Small intestine (tissue), 7 donors: ENCODE measurements at regions not wholly inside any gene's neighbourhood (a gene's known extent, or its start where the extent isn't known, plus 50 kb on each side); places are given as distances from the start of the nearest gene placed in this dataset.

Source experiments
- DNase-seq, 2 donors: peaks; one replicate each; pipeline versions ENCODE4 v3.0.0 to v3.0.0-alpha.2; 2013
- FAIRE-seq: peaks from 2 replicates; lab custom pipeline; 2012; peaks lifted over from hg19 to GRCh38; lab: Jason Lieb, UNC
- H3K27ac ChIP-seq, 3 donors: one replicate each; pipeline ENCODE4 v1.5.1; 2013; ENCODE audit warnings: low read length in 2 of 3, mild to moderate bottlenecking in 2 of 3, control low read depth in 1 of 3, inconsistent platforms in 1 of 3, low read depth in 1 of 3, moderate library complexity in 1 of 3
- H3K27me3 ChIP-seq, 3 donors: one replicate each; pipeline ENCODE4 v1.6.1; 2013; ENCODE audit warnings: low read length in 3 of 3, inconsistent platforms in 1 of 3; ENCODE audit not compliant: control insufficient read depth in 3 of 3, insufficient read depth in 3 of 3
- H3K36me3 ChIP-seq, 3 donors: one replicate each; pipeline ENCODE4 v1.6.1; 2013; ENCODE audit warnings: low read length in 3 of 3, inconsistent platforms in 1 of 3, low read depth in 1 of 3, mild to moderate bottlenecking in 1 of 3, moderate library complexity in 1 of 3; ENCODE audit not compliant: control insufficient read depth in 3 of 3, insufficient read depth in 2 of 3
- H3K4me1 ChIP-seq, 3 donors: one replicate each; pipeline ENCODE4 v1.6.1; 2013; ENCODE audit warnings: low read length in 2 of 3, inconsistent platforms in 1 of 3, low read depth in 1 of 3, mild to moderate bottlenecking in 1 of 3, moderate library complexity in 1 of 3; ENCODE audit not compliant: control insufficient read depth in 3 of 3, insufficient read depth in 2 of 3
- H3K4me3 ChIP-seq, 3 donors: one replicate each; pipeline ENCODE4 v1.5.1; 2013; ENCODE audit warnings: low read length in 3 of 3, control low read depth in 1 of 3, inconsistent platforms in 1 of 3, low read depth in 1 of 3, mild to moderate bottlenecking in 1 of 3, moderate library complexity in 1 of 3
- H3K9me3 ChIP-seq, 2 donors: one replicate each; pipeline ENCODE4 v1.6.1; 2013; ENCODE audit warnings: low read depth in 1 of 2, low read length in 1 of 2; ENCODE audit not compliant: control insufficient read depth in 2 of 2, insufficient read depth in 1 of 2
- WGBS, 3 donors: extraction: QIAGEN DNeasy Blood & Tissue Kit; methylation state at CpG; one replicate each; pipeline ENCODE4 v1.1.7; 2013; 5-methylcytosine and 5-hydroxymethylcytosine counted together
- donor health status: healthy with polysubstance abuse.
- donor health status: control.
- donor health status: control.
- donor health status: Bipolar disorder and iron deficiency.
- donor health status: healthy.

GRCh38 chr4:188819233-188819632 is 680.0 kb downstream of the TRIML1 start:
- DNase-seq (no peak), FAIRE-seq (no peak)
- H3K9me3 ChIP-seq = no peaks in the 10 kb centered on the region
- H3K4me3 ChIP-seq = no peak overlapping the region
- H3K27me3 ChIP-seq = no peaks in the 10 kb centered on the region
- H3K36me3 ChIP-seq = no peaks in the 10 kb centered on the region
- no peak overlapping the region for H3K27ac ChIP-seq
- no peaks in the 10 kb centered on the region for H3K4me1 ChIP-seq
- 63 to 90% (median 84%) methylated on average over 2 of the region's 2 CpGs for WGBS, 3 donors

- 79 to 86% (median 83%) methylated on average over 8 of the region's 8 CpGs for WGBS, 3 donors
- Histone ChIP-seq H3K4me3 (no peak overlapping the region), H3K9me3 (no peaks in the 10 kb centered on the region), H3K27ac (no peak overlapping the region), H3K27me3 (no peaks in the 10 kb centered on the region), H3K36me3 (no peaks in the 10 kb centered on the region), H3K4me1 (no peaks in the 10 kb centered on the region)
- FAIRE-seq (no peak), DNase-seq (no peak)
These were observed 682.3 kb downstream of the TRIML1 start for GRCh38 chr4:188821500-188821899.

- Histone ChIP-seq H3K4me1 (no peaks in the 10 kb centered on the region), H3K27me3 (no peaks in the 10 kb centered on the region), H3K27ac (no peak overlapping the region), H3K4me3 (no peak overlapping the region), H3K36me3 (no peaks in the 10 kb centered on the region), H3K9me3 (no peaks in the 10 kb centered on the region)
- peak in 1 of 2 donors; percentile 1 for DNase-seq
- FAIRE-seq = no peak
- WGBS, 3 donors = 22 to 62% (median 48%) methylated on average over 2 of the region's 2 CpGs
These were observed 683.5 kb downstream of the TRIML1 start for GRCh38 chr4:188822698-188823097.

GRCh38 chr4:188824553-188824952 is 685.3 kb downstream of the TRIML1 start:
- Histone ChIP-seq H3K36me3 (no peaks in the 10 kb centered on the region), H3K9me3 (no peaks in the 10 kb centered on the region), H3K4me1 (no peaks in the 10 kb centered on the region), H3K4me3 (no peak overlapping the region), H3K27ac (no peak overlapping the region), H3K27me3 (no peaks in the 10 kb centered on the region)
- DNase-seq (no peak), FAIRE-seq (no peak)
- WGBS, 3 donors = 94 to 99% (median 97%) methylated on average over 17 of the region's 17 CpGs

GRCh38 chr4:188826393-188826792 is 687.2 kb downstream of the TRIML1 start:
- H3K36me3 ChIP-seq = no peaks in the 10 kb centered on the region
- H3K4me1 ChIP-seq = no peaks in the 10 kb centered on the region
- DNase-seq (no peak), FAIRE-seq (no peak)
- H3K27me3 ChIP-seq = no peaks in the 10 kb centered on the region
- no peak overlapping the region for H3K4me3 ChIP-seq
- H3K9me3 ChIP-seq = no peaks in the 10 kb centered on the region
- H3K27ac ChIP-seq = no peak overlapping the region

GRCh38 chr4:188839704-188840103 is 700.5 kb downstream of the TRIML1 start:
- H3K4me3 ChIP-seq = no peak overlapping the region
- WGBS, 3 donors = 67 to 86% (median 80%) methylated on average over 1 of the region's 1 CpG
- H3K27me3 ChIP-seq = no peaks in the 10 kb centered on the region
- FAIRE-seq (no peak), DNase-seq (no peak)
- H3K9me3 ChIP-seq = no peaks in the 10 kb centered on the region
- H3K27ac ChIP-seq = no peak overlapping the region
- no peaks in the 10 kb centered on the region for H3K4me1 ChIP-seq
- no peaks in the 10 kb centered on the region for H3K36me3 ChIP-seq

- DNase-seq (no peak), FAIRE-seq (no peak)
- Histone ChIP-seq H3K27me3 (no peaks in the 10 kb centered on the region), H3K4me3 (no peak overlapping the region), H3K4me1 (no peaks in the 10 kb centered on the region), H3K36me3 (no peaks in the 10 kb centered on the region), H3K27ac (no peak overlapping the region), H3K9me3 (no peaks in the 10 kb centered on the region)
- 82 to 86% (median 85%) methylated on average over 11 of the region's 11 CpGs for WGBS, 3 donors
These were observed 702.3 kb downstream of the TRIML1 start for GRCh38 chr4:188841523-188841922.

GRCh38 chr4:188854436-188854835 is 715.2 kb downstream of the TRIML1 start:
- DNase-seq (no peak), FAIRE-seq (no peak)
- Histone ChIP-seq H3K4me3 (no peak overlapping the region), H3K9me3 (peaks cover 0 to 10% of the 10 kb centered on the region in 2 donors), H3K27me3 (no peaks in the 10 kb centered on the region), H3K36me3 (no peaks in the 10 kb centered on the region), H3K4me1 (no peaks in the 10 kb centered on the region), H3K27ac (no peak overlapping the region)
- 38 to 75% (median 50%) methylated on average over 1 of the region's 1 CpG for WGBS, 3 donors

GRCh38 chr4:188858696-188859095 is 719.5 kb downstream of the TRIML1 start:
- Histone ChIP-seq H3K27me3 (no peaks in the 10 kb centered on the region), H3K4me3 (no peak overlapping the region), H3K36me3 (no peaks in the 10 kb centered on the region), H3K4me1 (no peaks in the 10 kb centered on the region), H3K27ac (no peak overlapping the region), H3K9me3 (peaks cover 0 to 2% of the 10 kb centered on the region in 2 donors)
- DNase-seq = no peak
- peak; percentile 97 for FAIRE-seq
- WGBS, 3 donors = 34 to 39% (median 38%) methylated on average over 1 of the region's 1 CpG
